ENCODE measurements at regions not wholly inside any gene's neighbourhood (a gene's known extent, or its start where the extent isn't known, plus 50 kb on each side); places are given as distances from the start of the nearest gene placed in this dataset.
A peak's percentile ranks its signal among the peaks of the same experiment; 100 is the strongest.
"Not testable (repeated sequence)": the region's sequence is repeated elsewhere in the genome, so short reads cannot be mapped to it uniquely, and the experiment has no call there.

DNA sequence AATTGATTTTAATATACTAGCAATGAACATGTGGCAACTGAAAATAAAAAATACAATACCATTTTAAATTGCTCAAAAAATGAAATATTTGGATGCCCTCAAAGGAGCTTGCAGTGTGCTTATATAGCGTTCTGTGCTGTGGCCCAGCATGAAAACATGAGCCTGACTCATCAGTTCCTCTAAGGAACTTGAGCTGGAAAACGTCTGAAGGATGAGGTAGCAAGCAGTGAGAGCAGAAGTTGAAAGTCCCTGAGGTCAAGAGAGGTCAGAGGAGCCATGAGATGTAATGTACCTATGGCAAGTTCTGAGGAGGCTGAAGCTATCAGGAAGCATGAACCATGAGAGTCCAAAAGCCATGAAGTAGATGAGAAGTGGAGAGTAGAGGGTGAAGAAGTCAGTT lies 59.7 kb downstream of the HMGB3 start:
- DNase-seq (ENCODE audit: low read depth in 2 of 2, low spot score in 1 of 2), result no peak

DNA sequence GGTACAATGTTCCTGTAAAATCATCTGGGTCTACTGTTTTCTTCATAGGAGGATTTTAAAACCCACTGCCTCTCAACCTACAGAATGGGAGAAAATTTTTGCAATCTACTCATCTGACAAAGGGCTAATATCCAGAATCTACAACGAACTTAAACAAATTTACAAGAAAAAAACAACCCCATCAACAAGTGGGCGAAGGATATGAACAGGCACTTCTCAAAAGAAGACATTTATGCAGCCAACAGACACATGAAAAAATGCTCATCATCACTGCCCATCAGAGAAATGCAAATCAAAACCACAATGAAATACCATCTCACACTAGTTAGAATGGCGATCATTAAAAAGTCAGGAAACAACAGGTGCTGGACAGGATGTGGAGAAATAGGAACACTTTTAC lies 83.2 kb downstream of the HMGB3 start:
- not testable (repeated sequence) for DNase-seq (ENCODE audit: low read depth in 2 of 2, low spot score in 1 of 2)

DNA sequence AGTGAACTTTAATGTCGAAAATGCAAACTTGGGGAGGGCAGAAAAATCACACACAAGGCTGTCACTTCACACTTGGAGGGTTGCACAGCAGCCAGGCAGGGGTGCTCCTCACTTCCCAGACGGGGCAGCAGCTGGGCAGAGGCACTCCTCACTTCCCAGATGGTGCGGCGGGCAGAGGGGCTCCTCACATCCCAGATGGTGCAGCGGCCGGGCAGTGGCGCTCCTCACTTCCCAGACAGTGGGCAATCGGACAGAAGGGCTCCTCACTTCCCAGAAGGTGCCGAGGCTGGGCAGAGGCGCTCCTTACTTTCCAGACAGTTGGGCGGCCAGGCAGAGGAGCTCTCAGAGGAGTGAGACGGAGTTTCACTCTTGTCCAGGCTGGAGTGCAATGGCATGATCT lies 90.6 kb downstream of the HMGB3 start:
- no peak for DNase-seq (ENCODE audit: low read depth in 2 of 2, low spot score in 1 of 2)

DNA sequence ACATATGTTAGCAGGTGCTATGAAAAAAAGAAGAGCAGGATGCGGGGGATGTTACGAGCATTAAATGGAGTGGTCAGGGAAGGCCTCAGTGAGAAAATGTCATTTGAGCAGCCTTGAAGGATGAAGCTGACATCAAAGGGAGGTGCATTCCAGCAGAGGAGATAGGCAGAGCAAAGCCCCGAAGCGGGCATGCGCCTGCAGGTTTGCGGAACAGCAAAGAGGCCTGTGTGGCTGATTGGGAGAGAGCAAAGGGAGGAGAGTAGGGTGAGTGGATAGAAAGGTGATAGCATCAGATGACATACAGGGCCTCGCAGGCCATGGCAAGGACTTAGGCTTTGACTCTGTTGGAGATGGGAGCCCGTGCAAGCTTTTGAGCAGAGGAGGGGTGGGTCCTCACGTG lies 95.4 kb upstream of the GPR50 start:
- no peak for DNase-seq (ENCODE audit: low read depth in 2 of 2, low spot score in 1 of 2)

DNA sequence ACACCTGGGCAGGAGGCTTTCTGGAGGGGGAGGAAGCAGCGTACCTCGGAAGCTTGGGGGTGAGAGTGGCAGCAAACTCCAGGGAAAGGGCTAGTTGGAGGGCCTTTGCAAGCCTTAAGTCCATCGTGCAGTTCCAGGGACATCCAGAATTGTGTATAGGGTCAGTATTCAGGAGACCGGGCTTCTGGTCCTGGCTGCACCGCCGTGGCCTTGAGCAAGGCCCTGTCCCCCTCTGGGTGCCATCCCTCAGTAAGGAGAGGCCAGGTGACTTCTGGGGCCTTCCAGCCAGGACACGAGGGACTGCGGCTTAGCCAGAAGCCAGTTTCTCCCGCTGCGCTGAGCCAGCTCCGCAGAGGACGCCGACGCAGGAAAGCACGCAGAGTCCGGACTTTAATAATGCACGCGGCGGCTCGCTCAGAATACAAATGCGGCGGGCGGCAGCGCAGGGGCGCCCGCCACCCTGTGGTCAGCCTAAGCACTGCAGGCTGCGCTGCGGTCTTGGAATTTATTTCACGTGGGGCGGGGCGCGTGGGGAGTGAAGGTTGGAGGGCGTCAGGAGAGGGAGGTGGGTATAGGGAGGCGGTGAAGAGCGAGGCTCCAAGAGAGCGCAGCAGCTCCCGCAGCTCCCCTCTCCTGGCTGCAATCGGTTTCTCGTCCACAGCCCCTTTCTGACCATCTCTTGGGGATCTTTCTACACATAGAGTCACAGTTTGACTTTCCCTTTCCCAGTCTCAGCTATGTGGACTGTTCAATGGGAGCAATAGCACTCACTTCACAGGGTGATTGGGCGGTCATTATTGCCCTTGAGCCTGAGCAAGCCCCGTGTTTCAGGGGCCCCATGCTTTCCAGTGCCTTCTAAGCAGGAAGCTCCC lies 94.1 kb upstream of the GPR50 start:
- peak; percentile 15 to 20 for DNase-seq (ENCODE audit: low read depth in 2 of 2, low spot score in 1 of 2)

DNA sequence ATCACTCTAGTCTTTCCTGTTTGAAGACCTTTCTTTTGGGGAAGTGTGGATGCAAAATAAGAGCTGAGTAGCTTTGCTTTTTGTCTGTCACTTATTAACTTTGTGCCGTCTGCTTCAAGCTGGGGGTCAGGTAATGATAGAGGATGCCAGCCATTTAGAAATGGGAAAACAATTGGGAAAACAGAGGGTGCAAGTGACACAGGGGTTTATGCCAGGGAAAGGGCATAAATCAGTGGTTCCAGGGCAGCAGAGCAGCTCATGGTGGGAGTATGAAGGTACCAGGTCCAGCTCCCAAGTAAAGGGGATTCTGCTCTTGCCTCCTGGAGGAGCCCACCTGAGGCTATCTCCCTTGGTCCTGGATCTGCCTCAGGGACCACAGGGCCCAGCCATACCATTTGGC lies 91.9 kb upstream of the GPR50 start:
- no peak for DNase-seq (ENCODE audit: low read depth in 2 of 2, low spot score in 1 of 2)

DNA sequence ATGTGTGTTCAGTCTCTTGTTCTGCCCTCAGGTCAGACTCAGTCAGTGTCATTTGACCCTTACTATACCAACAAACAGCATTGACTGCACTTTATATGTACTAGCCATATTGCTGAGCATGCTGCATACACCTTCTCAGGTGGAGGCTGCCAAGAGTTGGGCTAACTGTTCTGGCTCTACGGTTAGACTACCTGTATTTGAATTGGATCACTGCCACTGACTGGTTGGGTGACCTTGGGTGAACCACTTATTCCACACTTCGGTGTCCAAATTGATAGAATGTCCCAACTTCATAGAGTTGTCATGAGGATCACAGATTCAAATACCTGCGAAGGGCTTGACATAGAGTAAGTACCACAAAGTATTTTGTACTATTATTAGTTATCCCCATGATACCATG lies 91.2 kb upstream of the GPR50 start:
- no peak for DNase-seq (ENCODE audit: low read depth in 2 of 2, low spot score in 1 of 2)

DNA sequence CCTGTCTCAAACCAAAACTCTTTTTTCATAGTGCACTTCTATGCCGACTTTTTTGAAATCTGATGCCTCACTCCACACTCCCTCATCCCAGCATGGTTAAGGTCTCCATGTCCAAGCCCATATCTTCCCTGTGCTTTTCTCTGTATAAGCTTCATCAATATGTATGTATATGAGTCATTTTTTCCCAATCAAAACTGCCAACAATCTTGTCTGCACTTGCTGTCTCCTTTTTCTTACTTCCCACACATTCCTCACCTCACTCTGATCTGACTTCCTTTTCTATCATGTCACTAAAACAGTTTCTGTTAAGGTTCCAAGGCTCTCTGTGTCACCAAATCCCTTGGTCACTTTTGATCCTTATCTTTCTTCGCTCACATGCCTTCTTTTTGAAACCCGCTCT lies 88.2 kb upstream of the GPR50 start:
- no peak for DNase-seq (ENCODE audit: low read depth in 2 of 2, low spot score in 1 of 2)

DNA sequence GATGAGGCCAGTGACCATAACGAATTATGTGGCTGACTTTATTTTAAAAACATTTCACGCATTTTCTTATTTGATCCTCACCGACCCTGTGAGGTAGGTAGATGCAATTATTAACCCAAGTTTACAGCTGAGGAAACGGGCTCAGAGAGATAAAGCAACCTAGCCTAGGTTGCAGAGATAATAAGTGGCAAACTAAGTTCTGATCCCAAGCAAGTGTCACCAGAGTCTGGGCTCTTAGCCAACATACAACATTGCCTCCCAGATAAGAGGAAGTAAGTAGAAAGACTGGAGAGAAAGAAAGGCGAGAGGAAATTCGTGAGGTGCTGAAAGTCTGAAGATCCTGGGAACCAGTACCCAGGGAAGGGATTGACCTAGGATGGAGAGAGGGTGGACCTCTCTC lies 77.4 kb upstream of the GPR50 start:
- no peak for DNase-seq (ENCODE audit: low read depth in 2 of 2, low spot score in 1 of 2)

DNA sequence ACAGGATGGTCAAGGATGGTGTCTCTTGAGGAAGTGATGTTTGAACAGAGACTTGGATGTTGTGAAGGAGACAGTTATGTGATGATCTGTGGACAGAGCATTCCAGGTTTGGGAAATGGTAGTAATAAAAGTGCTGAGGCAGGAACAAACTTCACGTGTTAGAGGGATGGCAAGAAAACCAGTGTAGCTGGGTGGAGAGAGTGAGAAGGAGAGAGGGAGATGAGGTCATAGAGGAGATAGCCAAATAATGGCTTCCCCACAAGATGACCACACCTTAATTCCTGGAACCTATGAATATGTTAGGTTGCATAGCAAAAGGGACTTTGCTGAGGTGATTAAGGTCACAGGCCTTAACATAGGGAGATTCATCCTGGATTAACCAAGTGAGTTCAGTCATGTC lies 75.6 kb upstream of the GPR50 start:
- no peak for DNase-seq (ENCODE audit: low read depth in 2 of 2, low spot score in 1 of 2)

DNA sequence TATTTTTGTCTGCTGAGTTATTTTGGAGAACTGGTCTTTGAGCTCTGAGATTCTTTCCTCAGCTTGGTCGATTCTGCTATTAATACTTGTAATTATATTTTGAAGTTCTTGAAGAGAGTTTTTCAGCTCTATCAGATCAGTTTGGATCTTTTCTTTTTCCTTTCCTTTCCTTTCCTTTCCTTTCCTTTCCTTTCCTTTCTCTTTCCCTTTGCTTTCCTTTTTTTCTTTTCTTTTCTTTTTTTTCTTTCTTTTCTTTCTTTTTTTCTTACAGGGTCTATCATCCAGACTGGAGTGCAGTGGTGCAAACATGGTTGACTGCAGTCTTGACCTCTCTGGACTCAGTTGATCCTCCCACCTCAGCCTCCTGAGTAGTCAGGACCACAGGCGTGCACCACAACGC lies 63.2 kb upstream of the GPR50 start:
- not testable (repeated sequence) for DNase-seq (ENCODE audit: low read depth in 2 of 2, low spot score in 1 of 2)

All from stimulated activated CD8-positive, alpha-beta memory T cell treated with anti-CD3 and anti-CD28 coated beads, Interleukin-4, amount 100 ng/mL, for 1 hour (primary cell).